ENCODE measurements at regions not wholly inside any gene's neighbourhood (a gene's known extent, or its start where the extent isn't known, plus 50 kb on each side); places are given as distances from the start of the nearest gene placed in this dataset.

- no peak for DNase-seq
Observed at GRCh38 chr6:1113916-1114540, 197.9 kb upstream of the FOXQ1 start.

- DNase-seq: no peak
Observed at GRCh38 chr6:1111361-1111760, 200.5 kb upstream of the FOXQ1 start.

GRCh38 chr6:1110941-1111349, 201.0 kb upstream of the FOXQ1 start:
- no peak for DNase-seq

DNA sequence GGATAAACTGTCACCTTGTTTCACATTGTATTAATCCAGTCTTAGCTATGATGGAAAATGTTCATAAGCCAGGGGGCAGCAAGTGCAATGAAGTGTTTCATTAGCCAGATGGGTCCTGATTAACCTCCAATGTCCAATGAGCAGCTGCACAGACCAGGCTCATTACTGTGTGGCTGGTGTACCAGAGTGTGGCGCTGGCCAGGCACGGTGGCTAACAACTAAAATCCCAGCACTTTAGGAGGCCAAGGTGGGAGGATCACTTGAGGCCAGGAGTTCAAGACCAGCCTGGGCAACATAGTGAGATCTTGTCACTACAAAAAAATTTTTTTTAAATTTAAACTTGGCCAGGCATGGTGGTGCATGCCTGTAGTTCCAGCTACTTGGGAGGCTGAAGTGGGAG, 201.7 kb upstream of the FOXQ1 start:
- no peak for DNase-seq

- DNase-seq: no peak
Observed at GRCh38 chr6:1109134-1109533, 202.8 kb upstream of the FOXQ1 start.

DNA sequence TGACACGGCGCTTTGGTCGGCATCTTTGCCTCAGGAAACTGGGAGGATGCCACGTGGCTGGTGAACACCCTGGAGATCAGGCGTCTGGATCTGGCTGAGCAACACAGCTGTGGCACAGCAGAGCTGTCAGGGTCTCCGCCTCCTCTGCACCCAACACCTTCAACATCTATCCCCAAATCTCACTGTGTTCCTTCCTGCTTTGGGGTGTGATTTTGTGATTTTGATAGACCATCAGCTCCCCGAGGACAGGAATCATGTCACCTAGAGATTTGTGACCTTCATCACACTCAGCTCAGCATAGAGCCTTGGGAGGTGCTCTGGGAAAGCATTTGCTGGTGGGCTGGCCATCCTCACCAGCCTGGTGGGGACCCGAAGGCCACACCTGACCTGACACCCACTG, 203.7 kb upstream of the FOXQ1 start:
- no peak for DNase-seq

DNA sequence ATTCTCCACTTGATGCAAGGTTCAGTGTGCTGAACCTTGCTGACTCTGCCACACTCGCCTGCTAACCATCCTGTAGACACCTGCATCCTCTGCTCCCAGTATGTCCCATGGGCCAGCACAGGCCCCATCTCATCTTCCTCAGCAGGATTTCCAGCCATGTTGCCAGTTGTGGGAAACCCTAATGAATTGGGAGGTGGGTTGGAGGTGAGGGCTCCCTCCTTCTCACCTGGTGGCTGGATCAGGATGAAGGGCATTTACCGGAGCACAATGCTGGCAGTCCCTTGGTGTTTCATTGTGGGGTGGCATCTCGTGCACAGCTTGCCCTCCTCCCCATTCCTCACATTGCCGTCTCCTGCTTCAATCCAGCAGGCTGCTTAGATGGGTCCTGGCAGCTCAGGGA, 204.3 kb upstream of the FOXQ1 start:
- DNase-seq: no peak

DNA sequence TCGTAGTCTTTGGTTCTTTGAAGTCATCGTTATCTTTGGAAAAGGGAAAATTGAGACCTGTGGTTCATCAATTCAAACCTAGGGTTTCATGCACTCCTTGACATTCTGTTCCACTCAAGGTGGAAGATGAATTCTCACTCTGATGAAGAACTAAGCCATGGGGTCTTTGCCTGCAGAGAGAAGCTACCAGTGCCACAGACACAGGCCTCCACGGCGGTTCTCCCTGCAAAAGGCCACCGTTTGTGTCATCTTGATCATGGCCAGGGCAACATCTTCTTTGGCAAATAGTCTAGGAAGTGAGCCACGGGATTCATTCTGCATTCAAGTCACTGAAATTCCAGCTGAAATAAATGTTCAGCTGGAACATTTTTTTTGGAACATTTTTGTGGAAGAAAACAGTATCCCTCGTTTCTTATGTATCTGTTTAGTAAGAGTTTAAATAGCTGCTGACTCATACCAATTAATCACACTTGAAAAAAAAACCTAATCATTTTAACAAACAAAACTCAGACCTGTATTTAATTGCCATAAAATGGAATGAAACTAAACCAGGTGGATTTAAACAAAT, 206.0 kb upstream of the FOXQ1 start:
- no peak for DNase-seq

DNA sequence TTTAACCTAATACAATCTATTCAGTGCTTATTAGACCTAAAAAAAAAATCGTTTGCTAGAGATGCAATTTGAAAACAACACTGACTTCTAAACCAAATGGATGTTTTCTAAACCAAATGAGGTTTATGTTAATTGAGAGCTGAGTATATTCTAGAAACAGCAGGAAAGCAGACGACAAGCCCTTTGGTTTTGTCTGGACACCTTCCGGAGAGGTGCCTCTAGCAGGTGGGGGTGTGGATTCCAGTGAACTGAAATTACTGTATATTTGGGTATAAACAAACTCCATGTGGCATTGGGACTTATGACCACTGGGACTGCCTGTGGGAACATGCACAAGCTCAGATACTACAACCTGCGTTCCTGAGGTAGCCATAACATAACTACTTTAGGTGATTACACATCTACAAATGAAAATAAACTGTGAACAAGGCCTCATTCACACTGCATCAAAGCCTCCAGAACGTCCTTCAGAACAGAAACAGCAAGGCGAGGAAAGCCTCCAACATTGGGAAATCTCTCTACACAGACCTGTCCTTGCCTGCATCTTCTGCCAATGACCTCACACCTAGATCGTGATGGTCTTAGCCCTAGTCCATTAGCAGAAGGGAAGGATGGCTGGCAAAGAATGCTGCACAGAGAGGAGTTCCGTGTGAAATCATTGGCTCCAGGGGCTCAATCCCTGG, 206.8 kb upstream of the FOXQ1 start:
- DNase-seq: no peak

GRCh38 chr6:1103945-1104623, 207.8 kb upstream of the FOXQ1 start:
- DNase-seq: no peak

GRCh38 chr6:1103021-1103420, 208.9 kb upstream of the FOXQ1 start:
- DNase-seq: no peak

DNA sequence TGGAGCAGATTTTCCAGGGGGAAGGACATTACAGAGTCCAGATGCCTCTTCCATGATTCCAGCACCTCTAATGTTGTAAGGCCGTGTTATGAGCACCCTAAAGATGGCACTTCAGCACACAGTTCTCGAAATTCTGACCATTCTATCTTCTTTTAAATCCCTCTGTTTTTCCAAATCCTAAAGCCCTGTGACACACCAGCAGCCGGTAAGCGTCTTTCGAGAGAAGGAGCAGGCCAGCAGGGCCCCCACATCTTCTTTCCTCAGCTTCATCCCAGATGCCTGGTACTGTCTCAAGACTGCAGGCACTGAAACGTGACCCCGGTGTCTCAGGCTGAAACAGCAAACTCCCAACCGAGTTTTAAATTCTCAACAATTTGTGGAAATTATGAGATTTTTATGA, 211.6 kb upstream of the FOXQ1 start:
- no peak for DNase-seq

- DNase-seq: no peak
Observed at GRCh38 chr6:1099264-1099663, 212.6 kb upstream of the FOXQ1 start.

DNA sequence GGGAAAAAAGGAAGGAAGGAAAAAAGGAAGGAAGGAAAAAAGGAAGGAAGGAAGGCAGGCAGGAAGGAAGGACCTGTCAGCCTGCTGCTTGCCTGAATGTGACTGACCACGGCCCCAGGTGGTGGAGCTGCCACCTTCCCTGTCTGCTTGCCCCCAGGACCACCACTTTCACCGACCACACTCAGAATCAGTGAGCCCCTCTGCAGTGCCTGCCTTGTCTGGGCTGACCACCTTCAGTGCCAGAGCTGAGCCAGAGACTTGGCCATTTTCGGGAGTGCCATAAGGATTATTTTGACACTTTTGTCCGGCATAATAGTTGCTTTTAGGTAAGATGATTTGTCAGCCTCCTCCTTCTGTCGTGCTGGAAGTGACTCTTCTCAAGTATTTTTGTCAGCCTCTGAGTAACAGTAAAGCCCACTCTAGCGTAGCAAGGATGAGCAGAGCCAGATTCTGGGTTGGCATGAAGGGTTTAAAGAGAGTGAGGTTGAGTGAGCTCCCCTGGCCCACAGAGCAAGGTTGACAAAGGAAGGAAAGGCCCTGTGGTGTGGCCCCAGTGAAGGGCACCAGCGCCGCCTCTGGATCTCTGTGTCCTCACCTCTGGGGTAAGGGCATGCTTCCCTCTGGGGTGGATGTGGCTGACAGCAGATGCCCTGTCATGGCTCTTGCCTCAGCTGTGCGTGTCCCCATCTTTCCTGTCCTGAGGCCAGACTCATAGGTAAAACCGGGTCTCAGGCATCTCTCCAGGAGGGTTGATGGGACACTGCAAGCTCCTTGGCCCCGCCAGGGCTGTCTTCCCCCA, 214.7 kb upstream of the FOXQ1 start:
- DNase-seq: no peak

GRCh38 chr6:1094306-1094705, 217.6 kb upstream of the FOXQ1 start:
- DNase-seq: no peak

- DNase-seq: no peak
Observed at GRCh38 chr6:1091900-1092299, 220.0 kb upstream of the FOXQ1 start.

GRCh38 chr6:1089859-1090258, 222.0 kb upstream of the FOXQ1 start:
- DNase-seq: no peak

- no peak for DNase-seq
Observed at GRCh38 chr6:1088492-1089001, 223.4 kb upstream of the FOXQ1 start.

DNA sequence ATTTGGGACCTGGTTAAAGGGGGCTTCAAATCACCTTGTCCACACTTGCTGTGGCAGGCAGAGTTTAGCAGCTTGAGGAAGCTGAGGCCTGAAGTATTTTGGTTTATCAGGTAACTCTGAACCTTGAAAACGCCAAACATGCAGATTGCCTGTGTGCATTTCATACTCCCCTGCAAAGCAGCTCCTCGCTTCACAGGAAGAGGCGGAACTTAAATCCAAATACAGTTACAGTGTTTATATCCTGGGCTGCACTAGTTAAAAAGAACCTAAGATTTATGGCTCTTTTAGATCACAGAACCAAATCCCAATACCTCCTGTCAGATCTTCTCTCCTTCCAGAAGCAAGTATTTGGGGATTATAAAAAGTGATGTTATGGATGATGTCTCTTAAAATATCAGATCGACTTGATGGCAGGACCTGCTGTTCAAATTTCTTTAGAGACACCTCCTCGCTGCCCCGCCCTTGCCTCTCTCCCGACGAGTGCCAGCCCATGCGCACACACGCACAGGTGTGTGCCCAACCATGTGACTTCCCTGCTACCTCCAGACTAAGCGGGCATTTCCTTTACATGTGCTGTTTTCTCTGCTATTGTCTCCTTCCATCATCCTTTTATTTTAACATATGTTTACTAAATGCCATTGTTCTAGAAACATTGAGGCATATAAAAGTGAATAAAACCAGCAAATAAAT, 224.6 kb upstream of the FOXQ1 start:
- DNase-seq: no peak

- no peak for DNase-seq
Observed at GRCh38 chr6:1086446-1087153, 225.3 kb upstream of the FOXQ1 start.

GRCh38 chr6:1082285-1082935, 229.5 kb upstream of the FOXQ1 start:
- DNase-seq: no peak
